GM19463 (cell line): ENCODE measurements at regions not wholly inside any gene's neighbourhood (a gene's known extent, or its start where the extent isn't known, plus 50 kb on each side); places are given as distances from the start of the nearest gene placed in this dataset.

Source experiments
- ATAC-seq: cut with Tn5 transposase; IDR thresholded peaks from one replicate; pipeline ENCODE4 v1.9.1; 2021; ENCODE audit warnings: mild to moderate bottlenecking, moderate library complexity; ENCODE audit not compliant: unreplicated experiment

DNA sequence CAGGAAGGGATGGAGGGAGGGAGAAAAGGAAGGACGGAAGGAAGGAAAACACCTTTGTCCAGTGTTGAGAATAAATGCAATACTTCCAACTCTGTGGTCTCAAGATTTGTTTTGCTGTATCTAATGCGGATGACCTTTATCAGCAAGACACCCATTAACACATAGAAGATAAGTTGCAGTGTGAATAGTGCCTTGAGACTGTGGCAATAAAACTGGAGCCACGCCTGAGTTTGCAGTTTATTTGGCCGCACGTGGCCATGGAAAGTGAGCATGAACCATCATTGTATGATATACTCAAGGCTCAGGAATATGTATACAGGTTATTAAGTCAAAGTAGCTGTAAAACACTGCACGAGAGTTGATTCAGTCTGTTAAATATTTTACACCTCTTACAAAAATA is 113.6 kb upstream of the EEA1 start:
- no peak for ATAC-seq

DNA sequence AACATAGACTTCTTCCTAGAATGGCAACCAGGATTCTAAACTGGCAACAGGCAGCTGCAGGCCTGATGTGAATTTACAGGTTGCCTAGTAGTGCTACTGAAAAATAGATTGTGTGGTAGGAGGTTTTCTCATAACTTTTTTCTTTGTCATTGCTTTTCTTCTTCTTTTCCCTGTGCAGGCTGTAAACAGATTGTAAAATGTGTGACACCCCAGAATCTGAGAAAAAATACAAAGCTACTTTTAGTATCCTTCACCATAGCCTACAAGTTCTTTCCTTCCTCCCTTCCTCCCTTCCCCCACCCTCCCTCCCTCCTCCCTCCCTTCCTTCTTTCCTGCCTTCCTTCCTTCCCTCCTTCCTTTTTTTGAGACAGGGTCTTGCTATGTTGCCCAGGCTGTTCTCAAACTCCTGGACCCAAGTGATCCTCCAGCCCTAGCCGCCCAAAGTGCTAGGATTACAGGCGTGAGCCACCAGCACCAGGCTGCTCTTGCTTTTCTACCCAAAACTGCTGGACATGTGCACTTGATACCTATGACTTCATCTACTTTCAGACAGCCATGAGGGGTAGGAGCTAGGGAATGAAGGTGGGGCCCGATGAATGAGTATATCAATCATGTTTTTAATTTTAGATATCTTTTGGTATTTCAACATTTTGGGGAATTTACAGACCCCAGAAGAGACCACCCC is 114.2 kb upstream of the EEA1 start:
- ATAC-seq = no peak

DNA sequence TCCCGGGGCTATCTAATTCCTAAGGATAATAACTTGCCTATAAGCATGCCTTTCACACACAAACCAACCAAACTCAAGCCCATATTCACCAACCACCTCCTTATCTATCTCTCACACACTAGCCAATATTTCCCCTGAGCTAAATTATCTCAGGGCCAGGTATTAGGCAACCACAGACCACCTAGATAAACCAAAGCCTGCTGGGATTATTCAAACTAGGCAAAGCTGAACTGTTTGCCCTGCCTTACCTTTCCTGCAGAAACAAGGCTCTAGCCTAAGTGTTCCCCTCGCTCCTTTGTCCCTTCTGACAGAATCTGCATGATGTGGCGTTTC is 114.7 kb upstream of the EEA1 start:
- no peak for ATAC-seq

DNA sequence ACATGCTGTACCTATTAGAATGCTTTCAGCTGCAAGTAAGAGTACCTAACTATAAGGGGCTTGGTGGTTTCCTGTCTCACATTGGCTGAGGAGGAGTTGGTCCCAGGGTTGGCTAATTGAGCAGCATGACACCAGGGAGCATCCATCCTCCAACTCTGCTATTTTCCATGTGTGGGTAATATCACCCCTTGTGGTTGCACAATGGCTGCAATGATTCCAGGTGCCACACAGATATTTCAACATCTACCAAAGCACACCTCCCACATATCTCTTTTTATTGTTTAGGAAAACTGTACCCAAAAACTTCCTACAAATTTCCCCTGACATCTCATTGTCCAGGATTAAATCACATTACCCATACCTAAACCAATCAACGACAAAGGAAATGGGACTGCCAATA is 118.0 kb upstream of the EEA1 start:
- no peak for ATAC-seq

DNA sequence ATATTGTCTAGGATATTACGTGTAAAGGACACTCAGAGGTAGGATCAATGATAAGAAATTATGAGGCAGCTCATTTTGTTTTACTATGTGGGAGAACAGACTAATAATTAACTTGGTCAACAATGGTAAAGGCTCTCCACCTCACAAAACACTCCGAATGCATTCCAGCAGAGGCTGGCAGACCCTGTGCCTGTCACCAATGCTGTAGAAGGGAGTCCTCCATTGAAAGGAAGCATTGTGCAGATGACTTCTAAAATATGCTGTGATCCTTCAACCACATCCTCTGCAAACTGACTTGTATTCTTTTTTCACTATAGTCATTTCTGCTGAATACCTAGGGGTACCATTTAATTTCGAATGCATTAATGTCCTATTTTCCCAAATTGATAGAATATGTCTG is 119.6 kb upstream of the EEA1 start:
- ATAC-seq = no peak

DNA sequence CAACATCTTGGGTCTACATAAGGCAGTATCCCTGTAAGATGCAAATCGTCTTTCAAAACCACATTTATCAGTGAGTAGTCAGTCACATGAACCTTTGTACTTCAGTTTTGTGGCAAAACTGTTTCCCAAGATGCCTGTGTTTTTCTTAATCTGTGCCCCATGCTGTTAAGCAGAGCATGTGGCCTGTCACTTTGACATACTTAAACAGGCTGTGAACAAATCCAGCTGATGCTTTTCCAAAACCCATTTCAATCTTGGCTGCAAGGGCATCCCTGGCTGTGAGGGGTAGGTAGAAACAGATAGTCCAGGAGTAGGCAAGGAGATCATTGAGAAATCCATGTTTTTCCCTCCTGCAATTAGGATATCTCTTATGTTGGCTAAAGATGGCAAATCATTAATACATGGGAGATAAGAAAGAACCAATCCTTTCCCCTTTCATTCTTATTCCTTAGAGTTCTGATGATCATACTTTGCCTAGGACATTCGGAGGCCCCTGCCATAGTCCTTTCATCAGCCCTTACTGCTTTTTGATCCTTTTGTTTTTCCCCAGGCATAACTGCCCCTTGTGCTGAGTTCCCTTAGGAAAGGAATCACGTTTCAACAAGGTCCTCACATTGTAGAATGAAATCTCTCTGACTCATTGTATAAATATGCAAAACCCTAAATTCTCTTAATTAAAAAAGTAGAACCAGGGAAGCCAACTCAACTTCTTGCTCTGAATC is 121.1 kb upstream of the EEA1 start:
- no peak for ATAC-seq

DNA sequence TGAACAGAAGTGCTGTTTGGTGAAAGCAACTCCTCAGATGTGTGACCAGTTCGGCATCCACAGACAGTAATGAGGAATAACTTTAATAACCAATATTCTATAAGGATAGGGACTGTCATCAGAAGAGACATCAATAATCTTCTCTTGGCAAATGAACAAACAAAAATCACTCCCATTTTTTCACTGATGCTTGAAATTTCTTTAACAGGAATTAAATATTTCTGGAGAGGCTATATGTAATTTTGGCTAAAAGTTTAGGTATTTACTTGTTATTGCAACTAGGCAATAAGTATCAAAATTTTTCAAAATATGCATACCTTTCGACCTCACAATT is 121.6 kb upstream of the EEA1 start:
- ATAC-seq = no peak

DNA sequence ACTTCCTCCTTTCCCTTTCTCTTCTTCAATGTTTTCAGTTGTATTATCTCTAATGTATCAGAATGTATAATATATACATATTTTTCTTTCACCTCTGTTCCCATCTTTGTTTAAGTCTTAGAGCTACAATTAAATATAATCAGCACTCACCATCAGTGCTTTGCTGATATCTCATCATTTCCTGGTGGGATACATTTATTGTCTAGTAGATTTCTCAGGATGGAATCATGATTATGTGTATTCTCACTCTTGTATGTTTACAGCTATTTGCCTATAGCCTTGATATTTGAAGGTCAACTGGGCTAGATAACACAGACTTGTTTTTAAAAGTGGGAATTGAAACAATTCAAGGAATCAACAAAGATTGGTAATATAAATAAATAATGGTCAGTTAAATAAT is 124.9 kb upstream of the EEA1 start:
- ATAC-seq = no peak

DNA sequence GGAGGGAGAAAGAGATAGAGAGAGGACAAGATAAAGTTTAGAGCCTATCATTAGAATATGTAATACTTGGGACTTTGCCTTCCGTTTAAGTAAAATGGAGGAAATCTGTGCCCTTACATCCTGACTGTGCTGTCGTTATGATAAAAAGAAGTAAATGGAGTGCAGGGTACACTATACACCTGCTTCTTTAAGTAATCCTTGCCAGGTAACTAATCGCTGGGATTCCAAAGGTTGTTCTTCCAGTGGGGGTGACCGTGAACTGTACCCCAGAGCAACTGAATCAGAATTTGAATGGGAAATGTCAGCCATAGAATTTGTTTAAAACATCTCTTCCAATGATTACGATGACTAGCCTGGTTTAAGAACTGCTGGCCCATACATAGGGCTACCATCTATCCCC is 126.1 kb upstream of the EEA1 start:
- ATAC-seq = no peak

DNA sequence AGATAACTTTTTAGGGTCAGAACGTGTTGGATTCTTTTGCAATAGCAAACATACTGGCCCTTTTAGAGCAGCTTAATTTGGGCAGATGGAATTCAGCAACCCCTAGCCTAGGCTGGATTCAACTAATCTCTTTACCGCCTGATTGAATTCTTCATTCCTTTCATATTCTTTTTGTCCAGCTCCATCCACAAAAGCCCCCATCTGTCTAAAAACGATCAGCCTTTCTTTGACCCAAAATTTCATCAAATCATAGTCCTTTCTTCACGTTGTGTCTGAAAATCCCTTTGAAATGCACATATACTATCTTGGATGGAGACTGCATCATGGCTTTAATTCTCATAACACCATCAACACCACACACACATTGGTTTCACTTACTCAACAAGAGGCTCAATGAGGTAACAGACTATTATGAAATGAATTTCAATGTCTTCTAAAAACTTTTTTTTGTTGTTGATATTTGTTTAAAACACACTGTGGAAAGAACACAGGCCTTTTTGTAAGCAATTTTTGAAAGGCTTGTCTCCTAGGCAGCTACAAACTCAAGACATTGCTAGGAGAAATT is 128.0 kb upstream of the EEA1 start:
- no peak for ATAC-seq

DNA sequence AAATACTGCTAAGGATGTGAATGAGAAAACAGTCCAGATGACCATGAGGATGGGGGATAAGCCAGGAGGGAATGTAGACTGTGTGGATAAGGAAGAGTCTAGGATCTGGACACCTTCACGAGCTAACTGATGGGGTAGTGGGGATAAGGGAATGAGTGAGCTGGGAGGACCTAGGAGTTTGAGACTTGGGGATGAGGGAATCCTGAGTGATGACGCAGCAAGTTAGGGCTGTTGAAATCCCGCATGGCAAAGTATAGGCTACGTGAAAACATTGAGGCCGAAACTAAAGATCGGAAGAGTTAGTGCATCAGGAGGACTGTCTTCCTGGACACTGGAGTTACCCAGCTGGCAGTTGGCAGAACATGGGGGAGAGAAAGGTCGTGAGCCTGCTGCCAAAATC is 129.2 kb upstream of the EEA1 start:
- no peak for ATAC-seq

DNA sequence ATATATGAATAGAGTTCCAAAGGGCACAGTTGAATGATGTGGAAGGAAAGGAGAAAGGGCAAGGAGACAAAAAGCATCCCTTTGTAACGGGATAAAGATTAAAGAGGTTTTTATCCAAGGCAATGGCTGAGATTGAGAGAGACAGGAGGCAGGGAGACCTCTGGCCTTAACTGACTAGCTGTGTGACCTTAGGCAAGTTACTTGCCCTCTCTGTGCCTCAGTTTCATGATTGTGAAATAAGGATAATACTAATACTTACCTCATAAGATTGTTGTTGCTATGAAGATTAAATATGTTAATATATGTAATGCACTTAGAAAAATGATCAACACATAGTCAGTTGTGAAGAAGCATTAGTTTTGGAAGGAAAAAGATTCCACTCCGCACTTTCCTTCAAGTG is 130.2 kb upstream of the EEA1 start:
- no peak for ATAC-seq

DNA sequence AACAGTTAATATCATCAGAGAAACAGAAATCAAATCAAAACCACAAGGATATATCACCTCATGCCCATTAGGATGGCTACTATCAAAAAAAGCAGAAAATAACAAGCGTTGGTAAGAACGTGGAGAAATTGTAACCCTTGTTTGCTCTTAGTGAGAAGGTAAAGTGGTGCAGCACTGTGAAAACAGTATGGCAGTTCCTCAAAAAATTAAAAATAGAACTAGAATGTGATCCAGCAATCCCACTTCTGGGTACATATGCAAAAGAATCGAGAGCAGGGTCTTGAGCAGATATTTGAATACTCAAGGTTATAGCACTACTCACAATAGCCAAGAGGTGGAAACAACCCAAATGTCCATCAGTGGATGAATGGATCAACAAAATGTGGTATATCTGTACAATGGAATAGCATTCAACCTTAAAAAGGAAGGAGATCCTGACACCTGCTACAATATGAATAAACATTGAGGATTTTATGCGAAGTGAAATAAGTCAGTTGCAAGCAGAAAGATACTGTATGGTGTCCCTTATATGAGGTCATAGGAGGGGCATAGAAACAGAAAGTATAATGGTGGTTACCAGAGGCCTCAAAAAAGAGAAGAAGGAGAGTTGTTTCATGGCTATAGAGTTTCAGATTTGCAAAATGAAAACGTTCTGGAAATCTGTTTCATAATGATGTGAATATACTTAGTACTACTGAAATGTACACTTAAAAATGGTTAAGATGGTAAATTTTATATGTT is 131.0 kb upstream of the EEA1 start:
- peak; percentile 97 for ATAC-seq

DNA sequence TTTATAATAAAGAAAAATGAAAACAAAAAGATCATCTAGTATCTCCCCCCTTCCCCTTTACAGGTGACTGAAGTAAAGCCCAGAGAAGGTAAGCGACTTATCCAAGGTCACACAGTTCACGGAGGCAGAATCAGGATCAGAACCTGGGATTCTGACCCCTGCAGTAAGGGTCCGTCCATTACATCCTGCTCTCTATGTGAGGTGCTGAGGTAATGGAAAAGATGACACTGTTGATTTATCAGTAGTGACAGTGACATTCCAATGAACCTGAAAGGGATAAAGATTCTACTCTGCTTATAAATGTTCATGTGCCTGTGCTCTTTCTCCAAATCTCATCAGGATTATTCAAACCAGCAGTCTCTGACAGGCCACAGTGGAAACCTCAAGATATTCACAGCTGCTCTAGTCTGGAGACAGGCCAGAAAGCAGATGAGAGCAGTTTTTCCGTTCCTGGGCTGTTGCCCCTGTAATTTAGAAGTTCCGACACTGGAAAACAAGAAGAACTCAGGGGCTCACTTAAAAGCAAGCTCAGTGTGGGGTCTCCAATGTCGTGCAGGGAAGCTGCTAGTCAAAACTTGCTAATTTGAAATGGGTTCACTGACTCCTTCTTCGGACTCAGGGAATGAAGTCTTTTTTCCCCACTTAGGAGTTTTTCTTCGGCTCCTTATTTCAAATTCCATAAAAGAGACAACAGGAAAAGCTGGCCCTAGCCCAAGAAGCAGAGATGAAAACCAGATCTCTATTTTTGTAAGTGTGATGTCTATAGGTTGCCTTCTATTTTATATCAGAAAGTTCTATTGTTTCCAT is 131.8 kb upstream of the EEA1 start:
- ATAC-seq = peak; percentile 27

DNA sequence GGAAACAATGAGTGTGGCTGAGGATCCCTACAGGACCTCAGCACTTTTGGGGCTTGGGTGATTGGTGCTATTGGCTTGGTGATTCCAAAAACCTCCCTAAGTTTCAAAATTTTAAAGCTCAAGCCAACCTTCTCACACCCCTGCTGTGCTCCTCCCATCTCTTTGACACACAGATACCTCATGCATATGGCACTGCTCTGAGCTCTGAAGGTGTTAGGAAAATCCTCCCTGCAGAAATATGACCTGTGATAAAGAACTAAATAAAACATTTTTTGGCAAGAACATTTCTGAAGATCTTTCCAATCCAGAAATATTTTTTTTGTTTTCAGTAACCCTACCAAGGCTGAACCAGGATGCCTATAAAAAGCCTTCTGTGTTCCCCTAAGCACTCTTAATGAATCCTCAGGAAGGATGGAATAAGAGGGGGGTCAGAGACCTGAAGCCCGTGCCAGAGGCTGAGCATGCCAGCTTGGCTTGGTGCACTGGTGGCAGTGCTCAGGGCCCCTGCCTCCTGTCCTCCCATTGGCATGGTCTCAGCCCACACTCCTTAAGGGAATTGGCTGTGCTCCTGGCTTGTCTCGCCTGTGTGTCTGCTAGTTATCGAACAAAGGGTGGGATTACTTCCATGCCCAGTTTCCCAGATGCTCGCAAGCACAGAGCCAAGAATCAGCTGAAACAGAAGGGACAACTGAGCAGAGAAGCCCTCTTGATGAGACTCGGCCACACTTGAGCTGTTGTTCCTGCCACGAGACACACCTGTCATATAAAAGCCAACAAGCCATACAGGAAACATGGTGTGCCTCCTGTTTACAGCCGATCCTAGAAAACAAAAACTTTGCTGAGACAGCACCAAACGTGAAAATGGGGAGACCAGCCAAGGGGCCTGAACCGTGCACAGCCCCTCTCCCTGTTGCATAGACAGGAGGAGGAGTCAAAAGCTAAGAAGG is 132.7 kb upstream of the EEA1 start:
- no peak for ATAC-seq

DNA sequence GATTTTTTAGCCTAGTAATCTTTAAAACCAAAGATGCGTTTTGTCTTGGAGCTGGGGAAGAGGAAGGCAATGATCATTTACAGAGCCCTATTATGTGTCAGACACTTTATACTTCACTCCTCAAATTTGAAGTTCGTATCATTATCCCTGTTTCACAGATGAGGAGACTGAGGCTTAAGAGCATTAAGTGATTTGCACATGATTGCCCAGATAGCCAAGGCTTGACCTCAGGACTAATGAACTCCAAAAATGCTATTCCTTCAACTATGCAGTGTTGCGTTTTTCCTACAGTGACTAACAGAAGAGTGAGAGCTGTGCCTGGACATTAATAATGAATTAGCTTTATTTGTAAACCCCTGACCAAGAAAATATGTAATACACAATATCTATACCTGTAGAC is 136.8 kb upstream of the EEA1 start:
- no peak for ATAC-seq

DNA sequence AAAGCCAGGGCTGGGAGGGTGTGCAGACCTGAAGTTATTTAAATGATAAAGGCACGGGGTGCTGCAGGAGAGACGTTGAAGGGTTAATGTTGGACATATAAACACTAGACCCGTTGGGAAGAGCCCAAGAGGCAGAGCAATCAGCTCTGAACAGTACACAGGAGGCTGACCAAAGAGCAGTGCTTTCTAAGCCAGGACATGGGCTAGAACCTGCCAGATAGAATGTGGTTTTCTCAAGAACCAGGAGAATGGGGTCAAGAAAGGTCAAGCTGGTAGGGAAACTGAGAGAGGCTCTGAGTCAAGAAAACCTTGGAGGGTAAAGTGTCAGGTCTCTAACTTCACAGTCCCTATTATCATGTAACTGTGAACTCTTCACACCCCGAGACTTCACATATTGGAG is 143.2 kb upstream of the EEA1 start:
- ATAC-seq = no peak

DNA sequence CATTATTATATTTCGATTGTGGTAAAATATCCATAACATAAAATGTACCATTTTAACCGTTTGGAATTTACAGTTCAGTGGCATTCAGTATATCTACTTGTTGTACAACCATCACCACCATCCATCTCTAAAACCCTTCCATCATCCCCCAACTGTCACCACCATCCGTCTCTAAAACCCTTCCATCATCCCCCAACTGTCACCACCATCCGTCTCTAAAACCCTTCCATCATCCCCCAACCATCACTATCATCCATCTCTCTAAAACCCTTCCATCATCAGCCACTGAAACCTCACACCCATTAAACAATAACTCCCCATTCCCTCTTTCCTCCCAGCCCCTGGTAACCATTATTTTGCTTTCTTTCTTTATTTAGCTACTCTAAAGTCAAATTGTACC is 144.2 kb upstream of the EEA1 start:
- no peak for ATAC-seq

DNA sequence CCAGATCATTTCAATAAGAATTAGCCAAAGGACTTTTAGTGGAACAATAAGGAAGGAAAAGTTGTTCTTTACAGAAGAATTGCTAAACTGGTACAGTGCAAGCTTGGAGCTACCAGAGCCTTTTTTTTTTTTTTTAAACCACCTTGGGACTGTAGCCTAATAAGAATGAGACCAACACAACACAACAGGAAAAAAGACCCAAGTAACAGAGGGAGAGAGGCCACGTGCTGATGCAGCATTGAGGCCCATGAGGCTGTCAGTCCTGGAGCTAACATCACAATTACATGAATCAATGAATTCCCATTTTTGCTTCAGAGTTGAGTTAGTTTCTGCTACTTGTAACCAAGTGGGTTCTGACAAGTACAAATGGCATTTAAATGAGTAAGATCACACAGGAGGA is 149.0 kb upstream of the EEA1 start:
- no peak for ATAC-seq

DNA sequence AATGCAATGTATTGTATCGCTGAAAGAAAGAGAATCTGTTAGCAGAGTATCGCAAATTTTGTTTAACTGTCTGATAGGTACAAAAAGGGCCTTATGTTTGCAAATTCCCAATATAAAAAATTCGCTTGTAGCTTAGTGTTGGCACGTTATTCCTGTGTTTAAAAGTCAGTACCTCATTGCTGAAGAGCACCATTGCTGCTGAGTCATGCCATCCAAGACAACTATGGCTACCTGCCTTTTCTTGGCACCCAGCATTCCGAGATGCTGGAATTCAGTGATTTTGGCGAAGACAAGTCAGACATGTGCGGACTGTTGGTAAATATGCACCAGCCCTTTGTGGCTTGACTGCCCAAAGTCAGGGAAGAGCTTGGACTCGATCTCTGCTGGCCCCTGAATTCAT is 149.5 kb upstream of the EEA1 start:
- ATAC-seq = no peak
